Fibroblast of lung (primary cell): ENCODE measurements at regions not wholly inside any gene's neighbourhood (a gene's known extent, or its start where the extent isn't known, plus 50 kb on each side); places are given as distances from the start of the nearest gene placed in this dataset.

ENCODE experiments used
- EZH2 ChIP-seq: IDR thresholded peaks from 2 replicates; pipeline ENCODE4 v1.5.1; 2012; ENCODE audit warnings: low read length, control low read depth, mild to moderate bottlenecking; ENCODE audit errors: missing control alignments
- TF ChIP-seq, protein P1 (sequence below), 2 donors: IDR thresholded peaks in 1 of 2; conservative IDR thresholded peaks in 1 of 2; 1 replicate in 1 of 2; 2 replicates in 1 of 2; pipeline ENCODE4 v1.5.1; 2011 to 2012; ENCODE audit warnings: low read length in 2 of 2, control low read depth in 1 of 2, inconsistent platforms in 1 of 2, low read depth in 1 of 2, mild to moderate bottlenecking in 1 of 2

DNA sequence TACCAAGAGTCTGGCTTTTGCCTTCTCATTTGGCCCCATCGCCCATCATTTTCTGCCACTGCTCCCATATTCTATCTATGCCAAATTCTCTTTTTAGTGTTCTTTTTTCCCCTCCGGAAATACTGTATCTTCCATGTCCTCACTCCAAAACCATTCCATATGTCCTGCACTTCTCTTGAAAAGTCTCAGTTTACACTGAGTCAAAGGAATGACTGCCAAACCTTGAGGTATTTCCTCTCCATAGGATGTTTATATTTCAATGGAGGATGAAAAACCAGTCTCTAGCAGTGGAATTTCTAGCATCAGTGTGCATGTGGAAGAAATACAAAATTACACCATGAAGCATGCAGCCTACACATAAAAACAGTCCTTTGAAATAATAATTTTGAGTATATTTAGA lies 121.4 kb upstream of the PHYHIPL start:
- TF ChIP-seq, protein P1, sequence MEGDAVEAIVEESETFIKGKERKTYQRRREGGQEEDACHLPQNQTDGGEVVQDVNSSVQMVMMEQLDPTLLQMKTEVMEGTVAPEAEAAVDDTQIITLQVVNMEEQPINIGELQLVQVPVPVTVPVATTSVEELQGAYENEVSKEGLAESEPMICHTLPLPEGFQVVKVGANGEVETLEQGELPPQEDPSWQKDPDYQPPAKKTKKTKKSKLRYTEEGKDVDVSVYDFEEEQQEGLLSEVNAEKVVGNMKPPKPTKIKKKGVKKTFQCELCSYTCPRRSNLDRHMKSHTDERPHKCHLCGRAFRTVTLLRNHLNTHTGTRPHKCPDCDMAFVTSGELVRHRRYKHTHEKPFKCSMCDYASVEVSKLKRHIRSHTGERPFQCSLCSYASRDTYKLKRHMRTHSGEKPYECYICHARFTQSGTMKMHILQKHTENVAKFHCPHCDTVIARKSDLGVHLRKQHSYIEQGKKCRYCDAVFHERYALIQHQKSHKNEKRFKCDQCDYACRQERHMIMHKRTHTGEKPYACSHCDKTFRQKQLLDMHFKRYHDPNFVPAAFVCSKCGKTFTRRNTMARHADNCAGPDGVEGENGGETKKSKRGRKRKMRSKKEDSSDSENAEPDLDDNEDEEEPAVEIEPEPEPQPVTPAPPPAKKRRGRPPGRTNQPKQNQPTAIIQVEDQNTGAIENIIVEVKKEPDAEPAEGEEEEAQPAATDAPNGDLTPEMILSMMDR (conservative IDR thresholded peaks at IDR 0.05 in 1 of 2, IDR thresholded peaks at IDR 0.05 in 1 of 2; ENCODE audit: low read depth in 1 of 2, low read length in 2 of 2): no peak
- TF ChIP-seq EZH2: no peak
